ENCODE measurements at regions not wholly inside any gene's neighbourhood (a gene's known extent, or its start where the extent isn't known, plus 50 kb on each side); places are given as distances from the start of the nearest gene placed in this dataset.
A peak's percentile ranks its signal among the peaks of the same experiment; 100 is the strongest.
"Not testable (repeated sequence)": the region's sequence is repeated elsewhere in the genome, so short reads cannot be mapped to it uniquely, and the experiment has no call there.

GRCh38 chr9:16057541-16057940 is 504.7 kb downstream of the CCDC171 start:
- no peak for DNase-seq

GRCh38 chr9:16058131-16058549 is 505.3 kb downstream of the CCDC171 start:
- DNase-seq: no peak

- DNase-seq: no peak
Observed at GRCh38 chr9:16060436-16061129, 507.7 kb downstream of the CCDC171 start.

GRCh38 chr9:16062542-16063240 is 509.8 kb downstream of the CCDC171 start:
- no peak for DNase-seq

GRCh38 chr9:16063241-16063591 is 510.4 kb downstream of the CCDC171 start:
- DNase-seq: no peak

GRCh38 chr9:16064771-16065170 is 511.9 kb downstream of the CCDC171 start:
- peak; percentile 94 for DNase-seq

GRCh38 chr9:16066201-16066600 is 513.4 kb downstream of the CCDC171 start:
- DNase-seq: not testable (repeated sequence)

GRCh38 chr9:16068476-16068875 is 515.6 kb downstream of the CCDC171 start:
- no peak for DNase-seq

GRCh38 chr9:16069249-16069648 is 516.4 kb downstream of the CCDC171 start:
- no peak for DNase-seq

GRCh38 chr9:16069671-16070454 is 517.0 kb downstream of the CCDC171 start:
- DNase-seq: no peak

GRCh38 chr9:16070455-16071145 is 517.8 kb downstream of the CCDC171 start:
- DNase-seq: no peak

- DNase-seq: no peak
Observed at GRCh38 chr9:16071400-16071799, 518.6 kb downstream of the CCDC171 start.

GRCh38 chr9:16074963-16075362 is 522.1 kb downstream of the CCDC171 start:
- DNase-seq: no peak

GRCh38 chr9:16075696-16076095 is 522.9 kb downstream of the CCDC171 start:
- no peak for DNase-seq

- DNase-seq: no peak
Observed at GRCh38 chr9:16076511-16076910, 523.7 kb downstream of the CCDC171 start.

GRCh38 chr9:16082796-16083195 is 530.0 kb downstream of the CCDC171 start:
- DNase-seq: no peak

- no peak for DNase-seq
Observed at GRCh38 chr9:16085167-16085726, 532.4 kb downstream of the CCDC171 start.

GRCh38 chr9:16090907-16091629 is 538.2 kb downstream of the CCDC171 start:
- DNase-seq: no peak

GRCh38 chr9:16092142-16093091 is 539.6 kb downstream of the CCDC171 start:
- DNase-seq: no peak

- DNase-seq: no peak
Observed at GRCh38 chr9:16098306-16098705, 545.5 kb downstream of the CCDC171 start.

Measured in DMS79 treated with DMSO at 0.1 percent for 48 hours (cell line).